ENCODE measurements at regions not wholly inside any gene's neighbourhood (a gene's known extent, or its start where the extent isn't known, plus 50 kb on each side); places are given as distances from the start of the nearest gene placed in this dataset.
"Not testable (repeated sequence)": the region's sequence is repeated elsewhere in the genome, so short reads cannot be mapped to it uniquely, and the experiment has no call there.

DNA sequence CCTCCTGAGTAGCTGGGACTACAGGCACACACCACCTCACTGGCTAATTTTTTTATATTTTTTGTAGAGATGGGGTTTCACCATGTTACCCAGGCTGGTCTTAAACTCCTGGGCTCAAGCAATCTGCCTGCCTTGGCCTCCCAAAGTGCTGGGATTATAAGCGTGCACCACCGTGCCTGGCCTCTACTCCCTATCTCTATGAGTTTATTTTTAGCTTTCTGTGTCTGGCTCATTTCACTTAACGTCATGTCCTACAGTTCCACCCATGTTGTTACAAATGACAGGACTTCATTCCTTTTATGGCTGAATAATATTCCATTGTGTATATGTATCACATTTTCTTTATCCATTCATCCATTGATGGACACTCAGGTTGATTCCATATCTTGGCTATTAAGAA is 164.2 kb upstream of the ZNF648 start:
- not testable (repeated sequence) for DNase-seq

DNA sequence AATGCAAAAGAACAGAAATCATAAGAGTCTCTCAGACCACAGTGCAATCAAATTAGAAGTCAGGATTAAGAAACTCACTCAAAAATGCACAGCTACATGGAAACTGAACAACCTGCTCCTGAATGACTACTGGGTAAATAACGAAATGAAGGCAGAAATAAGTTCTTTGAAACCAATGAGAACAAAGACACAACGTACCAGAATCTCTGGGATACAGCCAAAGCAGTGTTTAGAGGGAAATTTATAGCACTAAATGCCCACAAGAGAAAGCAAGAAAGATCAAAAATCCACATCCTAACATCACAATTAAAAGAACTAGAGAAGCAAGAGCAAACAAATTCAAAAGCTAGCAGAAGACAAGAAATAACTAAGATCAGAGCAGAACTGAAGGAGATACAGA is 160.5 kb upstream of the ZNF648 start:
- DNase-seq, result not testable (repeated sequence)

DNA sequence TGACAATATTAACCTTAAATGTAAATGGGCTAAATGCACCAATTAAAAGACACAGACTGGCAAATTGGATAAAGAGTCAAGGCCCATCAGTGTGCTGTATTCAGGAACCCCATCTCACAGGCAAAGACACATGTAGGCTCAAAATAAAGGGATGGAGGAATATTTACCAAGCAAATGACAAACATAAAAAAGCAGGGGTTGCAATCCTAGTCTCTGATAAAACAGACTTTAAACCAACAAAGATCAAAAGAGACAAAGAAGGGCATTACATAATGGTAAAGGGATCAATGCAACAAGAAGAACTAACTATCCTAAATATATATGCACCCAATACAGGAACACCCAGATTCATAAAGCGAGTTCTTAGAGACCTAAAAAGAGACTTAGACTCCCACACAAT is 159.9 kb upstream of the ZNF648 start:
- DNase-seq, result not testable (repeated sequence)

DNA sequence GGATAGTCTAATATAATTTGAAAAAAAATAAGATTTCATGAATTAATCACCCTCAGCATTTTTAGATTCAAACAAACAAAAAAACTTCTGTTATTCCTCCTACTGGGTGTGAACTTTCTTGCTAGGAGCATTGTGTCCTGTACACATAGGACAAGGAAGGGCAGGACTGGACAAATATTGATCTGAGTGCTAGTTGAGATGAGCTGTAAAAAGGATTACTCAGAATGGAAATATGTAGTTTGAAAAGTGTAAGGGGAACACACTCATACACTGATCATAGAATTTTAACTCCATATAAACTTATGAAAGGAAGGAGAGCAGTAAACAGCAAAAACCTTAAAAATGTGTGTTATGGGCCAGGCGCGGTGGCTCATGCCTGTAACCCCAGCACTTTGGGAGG is 156.5 kb upstream of the ZNF648 start:
- DNase-seq, result no peak

DNA sequence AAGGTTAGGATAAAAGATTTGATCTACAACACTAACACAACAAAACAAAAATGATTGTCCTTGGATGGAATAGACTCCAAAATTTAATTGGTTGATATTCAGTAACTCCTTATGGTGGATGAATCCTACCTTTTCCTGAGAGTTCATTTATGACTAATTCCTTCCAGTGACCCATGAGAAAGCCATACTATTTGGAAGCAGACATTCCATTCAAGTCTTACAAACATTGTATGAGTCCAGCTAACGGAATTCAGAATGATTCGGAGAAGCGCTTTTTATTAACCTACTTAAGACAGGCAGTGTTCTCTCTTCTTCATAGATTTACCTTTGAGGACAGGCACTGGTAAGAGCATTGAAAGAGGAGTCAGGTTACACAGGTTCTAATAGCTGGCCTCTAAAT is 155.6 kb upstream of the ZNF648 start:
- no peak for DNase-seq

DNA sequence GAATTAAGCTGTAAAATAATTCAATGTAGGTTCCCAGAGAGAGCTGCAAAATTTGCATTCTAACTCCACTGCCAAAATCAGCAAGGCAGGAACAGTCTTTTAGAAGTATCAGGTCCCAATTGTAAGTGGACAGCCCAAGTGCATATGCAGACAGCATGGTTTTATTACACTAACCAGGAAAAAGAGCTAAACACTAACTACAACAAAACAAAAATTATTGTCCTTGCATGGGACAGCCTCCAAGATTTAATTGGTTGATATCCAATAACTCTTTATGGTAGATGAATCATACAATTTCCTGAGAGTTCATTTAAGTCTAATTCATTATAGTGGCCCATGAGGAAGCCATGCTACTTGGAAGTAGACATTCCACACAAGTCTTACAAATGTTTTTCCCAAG is 154.3 kb upstream of the ZNF648 start:
- DNase-seq, result no peak

DNA sequence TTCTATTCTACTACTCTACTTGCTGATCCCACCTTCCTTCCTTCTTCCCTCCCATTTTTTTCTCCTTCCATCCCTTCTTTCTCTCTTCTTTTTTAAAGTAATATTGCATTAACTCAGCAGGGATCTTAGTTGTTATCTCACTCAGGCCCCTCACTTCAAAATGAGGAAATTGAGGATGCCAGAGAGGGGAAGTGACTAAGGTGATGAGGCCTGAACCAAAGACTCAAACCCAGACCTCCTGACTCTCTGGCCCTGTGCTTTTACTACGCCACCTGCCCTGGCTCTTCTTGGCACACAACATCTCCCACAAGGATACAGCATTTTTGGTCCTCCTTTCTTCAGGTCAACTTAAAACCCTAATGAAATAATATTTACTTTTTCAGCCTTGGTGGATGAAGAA is 151.7 kb upstream of the ZNF648 start:
- no peak for DNase-seq

DNA sequence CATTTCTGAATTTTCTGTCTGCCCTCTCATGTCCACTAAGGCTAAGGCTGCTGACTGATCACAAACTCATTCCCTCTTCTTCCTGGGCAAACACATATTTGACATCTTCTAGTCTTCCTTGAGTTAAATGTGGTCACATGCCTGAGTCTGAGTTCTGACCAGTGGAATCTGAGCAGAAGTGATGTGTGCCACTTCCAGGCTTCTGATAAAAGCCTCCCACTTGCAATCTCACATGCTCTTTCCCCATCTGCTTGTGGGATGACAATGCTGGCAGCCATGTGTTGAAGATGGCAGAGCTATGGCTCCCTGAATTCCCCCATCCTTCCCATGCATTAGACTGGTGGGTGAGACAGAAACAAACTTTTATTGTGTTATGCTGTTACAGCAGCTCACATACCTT is 149.9 kb upstream of the ZNF648 start:
- peak; percentile 62 for DNase-seq

DNA sequence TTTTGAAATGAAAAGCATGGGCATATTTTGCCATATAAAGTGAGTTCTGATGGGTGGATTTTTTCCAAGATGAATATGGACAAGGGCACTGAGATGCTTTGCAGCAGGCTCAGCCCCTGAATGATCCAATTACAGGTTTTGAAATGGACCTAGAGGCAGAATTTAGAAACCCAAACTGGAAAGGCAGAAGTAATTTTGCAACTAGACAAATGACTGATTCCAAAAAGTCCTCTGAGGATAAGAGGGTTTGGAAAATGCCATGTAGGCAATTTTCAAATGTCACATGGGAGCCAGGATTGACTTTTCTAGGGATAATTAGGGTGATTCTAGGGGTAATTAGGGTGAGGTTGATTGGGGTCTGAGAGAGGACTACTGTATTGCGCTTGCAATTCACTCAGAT is 148.9 kb upstream of the ZNF648 start:
- DNase-seq, result no peak

DNA sequence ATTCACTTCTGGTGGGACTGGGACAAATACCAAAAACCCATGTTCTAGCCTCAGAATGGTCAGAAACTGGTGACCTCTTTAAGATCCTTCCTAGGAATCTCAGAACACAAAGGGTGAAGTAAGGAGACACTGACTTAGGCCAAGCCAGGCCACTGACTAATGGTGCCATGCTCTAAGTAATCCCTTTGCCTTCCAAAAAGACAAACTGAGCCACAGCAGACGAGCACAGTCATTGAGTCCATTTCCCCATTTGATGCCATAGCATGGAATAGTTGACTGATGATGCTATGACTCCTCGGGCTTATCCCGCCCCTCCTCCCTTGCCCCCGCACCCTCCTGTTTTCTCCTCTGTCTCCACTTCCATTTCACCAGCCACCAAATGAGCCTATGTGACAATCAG is 145.8 kb upstream of the ZNF648 start:
- no peak for DNase-seq

DNA sequence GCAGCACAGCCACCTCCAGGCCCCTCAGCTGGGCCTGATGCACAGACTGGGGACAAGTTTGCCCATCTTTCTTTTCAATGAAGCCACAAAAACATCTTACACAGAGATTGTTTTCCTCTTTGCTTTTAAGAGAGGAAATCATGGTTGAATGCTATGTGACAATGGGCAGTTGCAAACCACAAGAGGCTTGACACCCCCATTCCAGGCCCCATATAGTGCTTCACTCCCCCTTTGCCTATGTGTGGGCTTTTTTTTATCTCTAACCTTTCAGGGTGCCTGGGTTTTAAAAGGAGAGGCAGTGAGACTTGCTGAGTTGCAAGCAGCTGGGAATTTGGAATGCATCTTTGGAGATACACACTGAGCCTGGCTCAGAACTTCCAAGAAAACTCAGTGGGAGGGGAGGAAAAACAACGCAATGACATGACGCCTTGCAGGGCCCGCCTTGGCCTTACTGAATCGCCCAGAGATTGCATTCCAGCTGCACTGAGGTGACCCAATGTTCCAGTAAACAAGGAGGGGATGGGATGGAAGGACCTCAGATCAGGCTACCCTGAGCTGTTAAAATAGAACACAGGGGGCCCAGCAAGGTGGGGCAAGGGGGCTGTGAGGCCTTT is 145.2 kb upstream of the ZNF648 start:
- no peak for DNase-seq

DNA sequence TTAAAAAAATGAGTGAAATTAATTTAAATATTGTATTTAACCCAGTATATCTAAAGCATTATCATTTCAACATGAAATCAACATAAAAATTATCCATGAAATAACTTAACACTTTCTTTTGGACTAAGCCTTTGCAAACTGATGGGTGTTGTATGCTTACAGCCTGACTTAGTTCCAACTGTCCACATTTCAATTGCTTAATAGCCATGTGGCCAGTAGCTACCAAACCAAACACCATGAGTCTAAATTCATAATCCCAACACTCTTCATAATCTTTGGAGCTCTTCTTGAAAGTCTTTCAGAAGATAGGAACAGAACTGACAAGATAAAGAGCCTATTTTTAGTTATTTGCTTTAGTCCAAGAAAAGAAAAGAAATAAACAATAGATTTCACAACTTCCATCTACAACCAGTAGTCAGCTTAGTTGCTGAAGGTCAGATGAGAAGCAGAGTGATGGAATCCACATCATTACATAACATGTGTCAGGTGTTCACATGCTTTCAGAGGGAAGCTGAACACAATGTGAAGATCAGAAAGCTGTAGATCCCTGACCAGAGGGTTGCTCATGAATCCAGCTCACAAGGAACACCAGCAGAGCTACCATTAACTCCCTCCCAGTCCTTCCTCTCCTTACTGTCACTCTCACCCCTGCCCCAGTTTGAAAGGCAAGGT is 144.0 kb upstream of the ZNF648 start:
- no peak for DNase-seq

DNA sequence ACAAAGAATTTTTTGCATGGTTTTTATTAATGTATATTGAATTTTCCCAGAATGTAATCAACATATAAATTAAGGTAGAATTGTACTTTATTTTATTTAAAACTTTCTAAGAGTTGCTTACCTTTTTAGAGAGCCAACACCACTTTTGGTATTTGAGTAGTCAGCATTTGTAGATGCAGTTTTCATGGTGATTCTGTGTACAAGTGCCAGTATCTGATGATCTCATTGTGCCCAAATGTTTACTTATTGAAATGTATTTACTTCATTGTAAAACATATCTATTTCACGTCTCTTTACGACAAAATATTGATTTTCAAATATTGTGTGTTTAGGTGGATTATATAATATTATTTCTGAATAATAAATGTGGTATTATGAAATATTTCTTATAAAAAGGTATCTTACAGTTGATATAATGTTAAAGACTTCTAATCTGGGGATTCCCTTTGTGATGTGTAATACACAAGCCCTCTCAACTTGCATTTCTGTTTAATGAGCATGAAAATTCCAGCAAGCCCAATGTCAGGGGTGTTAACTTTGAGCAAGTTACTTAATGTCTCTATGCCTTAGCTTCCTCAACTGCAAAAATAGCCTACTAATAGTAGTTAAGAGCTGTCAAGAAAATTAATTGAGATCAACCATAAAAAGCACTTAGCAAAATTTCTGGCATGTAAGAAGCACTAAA is 141.8 kb upstream of the ZNF648 start:
- DNase-seq, result no peak

DNA sequence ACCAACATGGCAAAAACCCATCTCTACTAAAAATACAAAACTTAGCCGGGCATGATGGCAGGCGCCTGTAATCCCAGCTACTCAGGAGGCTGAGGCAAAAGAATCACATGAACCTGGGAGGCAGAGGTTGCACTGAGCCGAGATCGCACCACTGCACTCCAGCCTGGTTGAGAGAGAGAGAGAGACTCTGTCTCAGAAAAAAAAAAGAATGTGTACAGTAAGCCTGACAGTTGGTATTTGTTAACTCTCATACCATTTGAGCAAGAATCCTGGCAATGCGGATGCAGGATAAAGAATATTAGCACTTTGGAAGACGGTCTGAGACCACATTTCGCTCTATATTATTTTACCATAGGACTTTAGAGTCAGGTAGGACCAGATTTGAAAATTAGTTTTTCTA is 140.0 kb upstream of the ZNF648 start:
- not testable (repeated sequence) for DNase-seq

DNA sequence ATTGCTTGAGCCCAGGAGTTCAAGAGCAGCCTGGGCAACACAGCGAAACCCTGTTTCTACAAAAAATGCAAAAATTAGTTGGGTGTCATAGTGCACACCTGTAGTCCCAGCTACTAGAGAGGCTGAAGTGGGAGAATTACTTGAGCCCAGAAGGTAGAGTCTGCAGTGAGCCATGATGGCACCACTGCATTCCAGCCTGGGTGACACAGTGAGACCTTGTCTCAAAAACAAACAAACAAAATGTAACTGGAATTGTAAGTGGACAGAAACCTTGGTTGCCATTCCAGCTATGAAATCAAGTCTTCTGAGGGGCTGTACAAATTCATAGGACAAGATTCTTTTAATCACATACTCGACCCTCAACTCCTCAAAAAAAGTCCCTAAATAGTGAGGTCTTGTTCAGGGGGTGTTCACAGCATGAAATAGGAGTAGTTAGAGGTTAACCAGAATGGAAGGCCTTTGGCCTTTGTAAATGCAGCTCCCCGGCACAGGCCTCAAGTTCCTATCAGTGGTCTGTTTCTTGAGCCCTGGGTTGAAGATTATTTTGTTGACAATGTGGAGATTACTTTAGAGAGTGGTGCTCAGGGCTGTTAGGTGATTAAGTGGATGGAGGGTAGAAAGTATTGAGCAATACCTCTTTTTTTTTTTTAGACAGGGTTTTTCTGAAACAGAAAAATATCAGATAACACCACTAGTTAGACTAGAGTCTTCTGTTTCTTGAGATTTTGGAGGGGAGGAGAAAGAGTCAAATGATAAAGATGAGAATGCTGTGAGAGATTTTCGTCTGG is 138.7 kb upstream of the ZNF648 start:
- peak; percentile 93 for DNase-seq

DNA sequence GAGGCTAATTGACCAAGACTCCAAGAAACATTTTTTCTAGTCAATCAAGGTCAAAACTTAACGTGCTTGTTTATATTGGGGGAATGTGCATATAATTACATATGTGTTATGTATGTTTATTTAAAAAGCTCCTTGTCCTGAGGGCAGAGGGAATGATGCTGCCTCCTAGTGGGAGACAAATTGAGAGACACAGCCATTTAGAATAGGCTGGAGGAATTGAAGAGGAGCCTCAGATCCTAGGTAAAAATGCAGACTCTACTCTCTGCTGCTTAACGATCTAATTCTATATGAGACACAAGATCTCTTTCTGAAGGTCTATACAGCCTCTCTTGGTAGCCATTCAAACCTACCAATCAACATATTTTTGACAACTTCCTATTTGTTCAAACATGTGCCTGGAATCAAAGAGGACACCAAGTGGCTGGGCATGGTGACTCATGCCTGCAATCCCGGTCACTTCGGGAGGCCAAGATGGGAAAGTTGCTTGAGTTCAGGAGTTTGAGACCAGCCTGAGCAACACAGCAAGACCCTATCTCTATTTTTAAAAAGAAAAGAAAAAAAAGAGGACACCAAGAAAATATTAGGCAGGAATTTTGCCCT is 136.6 kb upstream of the ZNF648 start:
- DNase-seq, result peak; percentile 49

DNA sequence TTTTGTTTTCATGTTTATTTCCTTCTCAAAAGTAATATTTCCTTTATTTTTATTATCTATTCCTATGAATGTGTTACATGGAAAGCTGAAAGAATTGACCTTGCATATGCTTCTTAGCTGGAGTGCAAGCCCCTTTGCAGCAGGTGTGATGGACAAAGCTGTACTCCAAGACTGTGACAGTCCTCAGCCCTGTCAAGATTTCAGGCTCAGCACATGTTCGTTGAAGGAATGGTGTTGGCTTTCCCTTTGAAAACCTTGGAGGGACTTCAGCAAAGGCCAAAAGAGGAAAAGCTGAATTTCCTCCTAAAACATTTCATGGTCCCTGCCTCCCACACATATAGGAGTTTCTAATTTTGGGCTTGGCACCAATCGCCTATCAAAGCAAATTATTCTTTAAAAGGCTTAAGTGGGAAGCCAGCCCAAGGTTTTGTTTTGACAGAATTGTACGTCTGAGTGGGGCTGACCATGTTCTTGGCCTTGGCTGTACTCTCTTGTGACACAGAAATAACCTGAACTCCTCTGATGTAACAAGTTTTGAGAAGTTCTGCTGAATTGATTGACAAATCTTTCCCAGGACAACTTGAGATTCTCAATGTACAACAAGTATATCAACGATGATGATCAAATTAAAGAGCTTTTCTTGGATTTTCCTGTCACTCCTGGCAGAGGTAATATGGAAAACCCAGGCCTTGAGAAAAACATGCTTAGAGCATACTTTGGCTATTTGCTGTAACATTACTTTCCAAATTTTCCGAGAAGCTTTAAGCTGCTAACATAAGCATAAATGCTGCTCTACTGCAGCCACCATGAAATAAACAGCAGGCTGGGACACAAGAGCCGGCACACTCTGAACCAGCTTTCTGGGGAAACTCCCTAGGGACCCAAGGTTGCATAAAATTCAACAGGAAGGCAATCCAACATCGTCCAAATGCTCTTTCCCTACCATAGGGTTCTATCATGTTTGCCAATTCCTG is 135.7 kb upstream of the ZNF648 start:
- no peak for DNase-seq

DNA sequence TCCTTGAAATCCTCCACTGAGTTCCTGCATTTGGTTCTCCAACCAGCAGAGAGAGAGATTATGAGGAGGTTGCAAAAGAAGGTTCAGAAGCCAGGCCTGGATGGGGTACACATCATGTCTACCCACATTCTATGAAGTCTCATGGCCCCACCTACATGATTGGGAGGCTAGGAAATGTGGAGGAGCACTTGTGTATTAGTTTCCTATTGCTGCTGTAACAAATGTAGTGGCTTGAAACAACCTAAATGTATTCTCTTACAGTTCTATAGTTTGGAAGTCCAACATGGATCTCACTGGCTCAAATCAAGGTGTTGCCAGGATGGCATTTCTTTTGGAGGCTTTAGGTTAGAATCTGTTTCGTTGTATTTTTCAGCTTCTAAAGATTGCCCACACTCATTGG is 134.2 kb upstream of the ZNF648 start:
- DNase-seq, result no peak

DNA sequence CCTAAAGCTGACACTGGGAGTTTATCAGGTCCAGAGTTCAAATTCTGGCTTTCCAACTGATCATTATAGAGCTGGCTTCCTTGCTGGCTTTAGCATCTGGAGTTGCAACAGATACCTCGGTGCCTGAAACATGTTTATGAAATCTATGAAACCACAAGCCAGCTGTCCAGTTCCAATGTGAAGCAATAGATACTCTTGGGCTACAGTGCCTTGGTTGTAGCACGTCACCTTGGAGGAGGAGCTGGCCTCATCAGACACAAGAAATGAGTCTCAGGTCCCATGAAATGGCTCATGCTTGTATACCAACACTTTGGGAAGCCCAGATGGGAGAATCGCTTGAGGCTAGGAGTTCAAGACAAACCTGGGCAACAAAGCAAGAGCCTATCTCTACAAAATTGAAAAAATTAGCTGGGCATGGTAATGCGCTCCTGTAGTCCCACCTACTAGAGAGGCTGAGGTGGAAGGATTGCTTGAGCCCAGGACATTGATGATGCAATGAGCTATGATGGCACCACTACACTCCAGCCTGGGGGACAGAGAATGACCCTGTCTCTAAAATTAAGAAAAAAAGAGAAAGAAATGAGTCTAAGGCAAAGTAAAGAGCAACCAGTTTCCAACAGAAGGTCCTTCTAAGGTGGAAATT is 132.5 kb upstream of the ZNF648 start:
- DNase-seq, result peak; percentile 60

DNA sequence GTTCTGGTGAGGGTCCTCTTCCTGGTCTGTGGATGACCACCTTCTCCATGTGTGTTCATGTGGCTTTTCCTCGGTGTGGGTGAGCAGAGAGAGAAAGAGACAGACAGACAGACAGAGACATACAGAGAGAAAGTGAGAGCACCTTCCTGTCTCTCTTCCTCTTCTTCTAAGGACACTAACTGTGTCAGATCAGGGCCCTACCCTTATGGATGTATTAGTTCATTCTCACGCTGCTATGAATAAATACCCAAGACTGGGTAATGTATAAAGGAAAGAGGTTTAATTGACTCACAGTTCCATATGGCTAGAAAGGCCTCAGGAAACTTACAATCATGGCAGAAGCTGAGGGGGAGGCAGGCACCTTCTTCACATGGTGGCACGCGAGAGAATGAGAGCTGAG is 131.5 kb upstream of the ZNF648 start:
- no peak for DNase-seq

DNA sequence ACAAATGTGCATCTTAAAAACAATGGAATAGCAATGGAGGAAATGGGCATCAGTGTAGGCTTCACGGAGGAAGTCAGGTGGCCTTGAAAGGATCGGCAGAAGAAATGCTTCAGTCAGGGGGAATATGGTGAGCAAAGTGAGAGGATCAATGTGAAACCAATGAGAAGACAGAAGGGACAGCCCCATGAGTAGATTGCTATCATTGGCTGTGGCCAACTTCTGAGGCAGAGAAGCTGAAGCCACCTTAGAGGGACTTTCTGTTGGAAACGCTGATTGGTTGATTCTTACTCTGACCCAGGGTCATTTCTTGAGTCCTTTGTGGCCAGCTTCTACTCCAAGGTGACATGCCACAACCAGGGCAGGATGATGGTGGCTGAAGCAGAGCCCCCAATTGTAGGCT is 130.7 kb upstream of the ZNF648 start:
- no peak for DNase-seq
